ENCODE measurements at regions not wholly inside any gene's neighbourhood (a gene's known extent, or its start where the extent isn't known, plus 50 kb on each side); places are given as distances from the start of the nearest gene placed in this dataset.

- no peak for DNase-seq (ENCODE audit: low spot score)
- no peak for TF ChIP-seq CTCF (IDR thresholded peaks at IDR 0.05; ENCODE audit: borderline replicate concordance, control extremely low read depth, extremely low read depth, insufficient read depth, missing control alignments)
- in situ Hi-C loops (cut with MboI; ENCODE audit: low sequenced_read_pairs, unreplicated experiment), result no loop called here
These were observed 131.1 kb upstream of the SOX4 start for GRCh38 chr6:21462519-21462852.

- TF ChIP-seq CTCF (IDR thresholded peaks at IDR 0.05; ENCODE audit: borderline replicate concordance, control extremely low read depth, extremely low read depth, insufficient read depth, missing control alignments), result no peak
- no peak for DNase-seq (ENCODE audit: low spot score)
- in situ Hi-C loops (cut with MboI; ENCODE audit: low sequenced_read_pairs, unreplicated experiment), result no loop called here
These were observed 126.5 kb upstream of the SOX4 start for GRCh38 chr6:21467091-21467490.

DNA sequence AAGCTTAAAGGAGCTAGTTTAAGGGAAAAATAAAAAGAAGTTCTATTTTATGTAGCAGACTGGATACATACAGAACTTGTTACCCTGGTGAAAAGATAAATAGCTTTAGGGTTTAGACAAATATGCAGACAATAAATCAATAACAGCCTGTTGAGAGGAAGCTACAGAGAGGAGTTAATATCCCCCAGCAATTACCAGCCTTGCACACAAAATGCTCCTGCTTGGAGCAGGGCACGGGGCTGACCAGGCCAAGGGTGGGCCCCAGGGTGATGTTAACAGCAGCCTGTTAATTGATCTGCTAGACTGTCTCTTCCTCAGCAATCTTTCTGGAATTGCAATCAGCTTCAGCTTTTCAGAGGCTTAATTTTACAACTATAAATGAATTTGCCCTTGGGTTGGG is 125.1 kb upstream of the SOX4 start:
- in situ Hi-C loops (cut with MboI; ENCODE audit: low sequenced_read_pairs, unreplicated experiment), result no loop called here
- no peak for DNase-seq (ENCODE audit: low spot score)
- no peak for TF ChIP-seq CTCF (IDR thresholded peaks at IDR 0.05; ENCODE audit: borderline replicate concordance, control extremely low read depth, extremely low read depth, insufficient read depth, missing control alignments)

DNA sequence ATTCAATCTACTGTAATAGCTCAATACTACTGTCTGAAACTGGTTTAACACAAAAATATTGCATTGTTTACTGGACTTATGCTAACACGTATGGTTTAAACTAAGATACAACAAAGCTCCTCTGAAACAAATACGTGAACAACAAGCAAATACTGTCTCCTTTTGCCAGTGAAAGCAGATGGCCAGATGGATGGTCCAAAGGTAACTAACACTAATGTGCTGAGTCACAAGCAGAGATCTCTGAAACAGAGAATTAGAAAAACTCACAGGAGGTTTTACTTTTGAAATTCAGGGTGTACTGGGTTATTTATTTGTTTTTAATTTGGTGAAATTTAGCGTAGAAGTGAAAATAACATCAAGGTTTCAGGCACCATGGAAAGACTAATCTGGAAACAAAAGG is 124.3 kb upstream of the SOX4 start:
- TF ChIP-seq CTCF (IDR thresholded peaks at IDR 0.05; ENCODE audit: borderline replicate concordance, control extremely low read depth, extremely low read depth, insufficient read depth, missing control alignments), result no peak
- DNase-seq (ENCODE audit: low spot score), result no peak
- in situ Hi-C loops (cut with MboI; ENCODE audit: low sequenced_read_pairs, unreplicated experiment), result no loop called here

DNA sequence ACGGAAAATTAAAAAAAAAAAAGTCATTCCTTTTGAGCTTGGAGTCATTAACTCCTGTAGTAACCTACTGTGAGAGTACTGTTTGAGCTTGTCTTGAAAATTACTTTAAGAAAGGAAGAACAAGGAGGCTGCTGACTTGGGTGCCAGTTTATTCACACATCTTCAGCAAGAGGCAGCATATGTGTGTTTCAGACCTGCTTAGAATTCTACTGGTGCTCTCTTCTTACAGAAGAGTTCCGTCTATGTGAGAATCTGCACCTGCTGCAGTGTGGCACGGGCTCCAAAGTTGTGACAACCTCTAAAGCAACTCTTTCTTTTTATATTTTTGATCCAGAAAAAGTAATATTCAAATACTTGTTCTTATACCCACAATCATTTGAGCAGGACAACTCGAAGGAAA is 117.4 kb upstream of the SOX4 start:
- no peak for TF ChIP-seq CTCF (IDR thresholded peaks at IDR 0.05; ENCODE audit: borderline replicate concordance, control extremely low read depth, extremely low read depth, insufficient read depth, missing control alignments)
- in situ Hi-C loops (cut with MboI; ENCODE audit: low sequenced_read_pairs, unreplicated experiment), result no loop called here
- DNase-seq (ENCODE audit: low spot score), result no peak

DNA sequence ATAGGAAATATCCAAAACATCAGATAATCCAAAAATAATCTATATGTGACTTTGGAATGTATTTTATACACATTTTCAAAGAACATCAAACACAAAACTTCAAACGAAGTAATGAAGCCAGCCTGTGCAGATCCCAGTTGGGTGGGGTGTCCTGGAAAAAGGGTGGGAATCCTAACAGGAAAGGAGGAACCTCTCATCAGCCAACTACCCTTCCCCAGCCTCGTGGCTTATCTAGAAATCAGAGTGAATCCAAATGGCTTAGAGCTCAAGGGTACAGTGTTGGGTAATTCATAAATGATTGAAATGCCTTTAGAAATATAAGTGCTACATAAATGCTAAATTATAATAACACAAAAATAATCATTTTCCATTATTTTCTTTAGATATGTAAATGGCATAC is 115.1 kb upstream of the SOX4 start:
- TF ChIP-seq CTCF (IDR thresholded peaks at IDR 0.05; ENCODE audit: borderline replicate concordance, control extremely low read depth, extremely low read depth, insufficient read depth, missing control alignments), result no peak
- in situ Hi-C loops (cut with MboI; ENCODE audit: low sequenced_read_pairs, unreplicated experiment), result no loop called here
- DNase-seq (ENCODE audit: low spot score), result no peak

DNA sequence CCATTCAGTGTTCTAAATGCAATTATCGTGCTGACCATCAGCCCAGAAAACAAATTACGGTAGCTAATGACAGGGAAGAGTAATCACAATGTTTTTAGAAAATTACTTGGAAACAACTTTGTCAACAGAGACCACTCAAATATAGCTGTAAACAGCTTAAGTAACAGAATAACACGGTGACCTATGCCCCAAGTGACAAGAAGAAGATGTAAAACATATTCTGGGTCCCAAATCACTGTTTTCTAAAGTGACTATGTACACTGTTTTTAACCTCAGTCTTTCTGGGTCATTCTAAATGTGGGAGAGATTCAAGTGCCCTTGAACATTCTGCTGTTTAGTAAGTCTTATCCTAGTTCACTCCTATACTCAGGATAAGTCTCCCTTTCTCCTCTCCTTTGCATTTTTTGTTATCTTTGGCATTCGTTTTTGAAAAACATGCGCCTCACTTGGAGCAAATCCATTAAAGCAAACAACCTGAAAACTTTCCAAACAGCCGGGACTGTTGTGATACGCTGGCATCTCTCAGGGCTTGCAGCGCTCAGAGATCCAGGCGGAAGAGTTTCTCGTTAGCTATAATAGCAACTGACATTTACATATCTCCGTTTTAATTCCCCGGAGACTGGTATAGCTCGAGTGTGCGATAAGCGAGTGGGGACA is 114.5 kb upstream of the SOX4 start:
- no peak for DNase-seq (ENCODE audit: low spot score)
- in situ Hi-C loops (cut with MboI; ENCODE audit: low sequenced_read_pairs, unreplicated experiment), result no loop called here
- TF ChIP-seq CTCF (IDR thresholded peaks at IDR 0.05; ENCODE audit: borderline replicate concordance, control extremely low read depth, extremely low read depth, insufficient read depth, missing control alignments), result no peak
